Gastrocnemius medialis (tissue), 4 donors: ENCODE measurements at regions not wholly inside any gene's neighbourhood (a gene's known extent, or its start where the extent isn't known, plus 50 kb on each side); places are given as distances from the start of the nearest gene placed in this dataset.

Source experiments
- POLR2A ChIP-seq, 2 donors: fragments of 450-650 bp; IDR thresholded peaks; one replicate each; pipeline ENCODE4 v1.6.1; 2017; ENCODE audit warnings: antibody characterized with exemption in 2 of 2, mild to moderate bottlenecking in 2 of 2, moderate library complexity in 2 of 2
- TF ChIP-seq, protein P1 (sequence below), 5 experiments: fragments of 450-650 bp in 3 of 5; fragments of 200-600 bp in 2 of 5; sonication (generic) in 2 of 5; IDR thresholded peaks in 4 of 5; conservative IDR thresholded peaks in 1 of 5; 1 replicate in 4 of 5; 2 replicates in 1 of 5; pipeline ENCODE4 v1.5.1; 2016 to 2019; ENCODE audit warnings: antibody characterized with exemption in 5 of 5, mild to moderate bottlenecking in 3 of 5, moderate library complexity in 3 of 5

GRCh38 chr7:94188350-94188749 is 184.2 kb upstream of the BET1 start:
- no peak for TF ChIP-seq POLR2A (IDR thresholded peaks at IDR 0.05)
- TF ChIP-seq, protein P1, sequence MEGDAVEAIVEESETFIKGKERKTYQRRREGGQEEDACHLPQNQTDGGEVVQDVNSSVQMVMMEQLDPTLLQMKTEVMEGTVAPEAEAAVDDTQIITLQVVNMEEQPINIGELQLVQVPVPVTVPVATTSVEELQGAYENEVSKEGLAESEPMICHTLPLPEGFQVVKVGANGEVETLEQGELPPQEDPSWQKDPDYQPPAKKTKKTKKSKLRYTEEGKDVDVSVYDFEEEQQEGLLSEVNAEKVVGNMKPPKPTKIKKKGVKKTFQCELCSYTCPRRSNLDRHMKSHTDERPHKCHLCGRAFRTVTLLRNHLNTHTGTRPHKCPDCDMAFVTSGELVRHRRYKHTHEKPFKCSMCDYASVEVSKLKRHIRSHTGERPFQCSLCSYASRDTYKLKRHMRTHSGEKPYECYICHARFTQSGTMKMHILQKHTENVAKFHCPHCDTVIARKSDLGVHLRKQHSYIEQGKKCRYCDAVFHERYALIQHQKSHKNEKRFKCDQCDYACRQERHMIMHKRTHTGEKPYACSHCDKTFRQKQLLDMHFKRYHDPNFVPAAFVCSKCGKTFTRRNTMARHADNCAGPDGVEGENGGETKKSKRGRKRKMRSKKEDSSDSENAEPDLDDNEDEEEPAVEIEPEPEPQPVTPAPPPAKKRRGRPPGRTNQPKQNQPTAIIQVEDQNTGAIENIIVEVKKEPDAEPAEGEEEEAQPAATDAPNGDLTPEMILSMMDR (IDR thresholded peaks at IDR 0.05 in 4 of 5, conservative IDR thresholded peaks at IDR 0.05 in 1 of 5) = no peak
